OCI-M2 (cell line): ENCODE measurements at regions not wholly inside any gene's neighbourhood (a gene's known extent, or its start where the extent isn't known, plus 50 kb on each side); places are given as distances from the start of the nearest gene placed in this dataset.
"Not testable (repeated sequence)": the region's sequence is repeated elsewhere in the genome, so short reads cannot be mapped to it uniquely, and the experiment has no call there.

Experiments used
- DNase-seq: peaks from one replicate; lab custom pipeline; 2025; ENCODE audit not compliant: unreplicated experiment; lab: John Stamatoyannopoulos, UW

GRCh38 chr13:67977066-67977465, 746.9 kb upstream of the PCDH9 start:
- DNase-seq, result no peak

- DNase-seq, result no peak
Observed at GRCh38 chr13:67971291-67971690, 741.2 kb upstream of the PCDH9 start.

GRCh38 chr13:67967031-67967430, 736.9 kb upstream of the PCDH9 start:
- DNase-seq, result no peak

GRCh38 chr13:67966065-67966464, 735.9 kb upstream of the PCDH9 start:
- no peak for DNase-seq

GRCh38 chr13:67964986-67965385, 734.9 kb upstream of the PCDH9 start:
- no peak for DNase-seq

- DNase-seq, result no peak
Observed at GRCh38 chr13:67964091-67964490, 734.0 kb upstream of the PCDH9 start.

- DNase-seq, result no peak
Observed at GRCh38 chr13:67961331-67961730, 731.2 kb upstream of the PCDH9 start.

GRCh38 chr13:67951431-67951830, 721.3 kb upstream of the PCDH9 start:
- DNase-seq, result no peak

- DNase-seq, result no peak
Observed at GRCh38 chr13:67950603-67951002, 720.5 kb upstream of the PCDH9 start.

- DNase-seq, result no peak
Observed at GRCh38 chr13:67946131-67946530, 716.0 kb upstream of the PCDH9 start.

GRCh38 chr13:67943116-67943515, 713.0 kb upstream of the PCDH9 start:
- no peak for DNase-seq

GRCh38 chr13:67935626-67936025, 705.5 kb upstream of the PCDH9 start:
- no peak for DNase-seq

- DNase-seq, result no peak
Observed at GRCh38 chr13:67934617-67935330, 704.6 kb upstream of the PCDH9 start.

GRCh38 chr13:67932991-67933390, 702.9 kb upstream of the PCDH9 start:
- no peak for DNase-seq

GRCh38 chr13:67917291-67917987, 687.3 kb upstream of the PCDH9 start:
- no peak for DNase-seq

GRCh38 chr13:67916650-67917049, 686.5 kb upstream of the PCDH9 start:
- no peak for DNase-seq

- DNase-seq, result no peak
Observed at GRCh38 chr13:67914535-67914934, 684.4 kb upstream of the PCDH9 start.

- DNase-seq, result not testable (repeated sequence)
Observed at GRCh38 chr13:67902960-67903359, 672.8 kb upstream of the PCDH9 start.

GRCh38 chr13:67880916-67881315, 650.8 kb upstream of the PCDH9 start:
- no peak for DNase-seq

GRCh38 chr13:67878376-67878775, 648.2 kb upstream of the PCDH9 start:
- DNase-seq, result no peak

- DNase-seq, result no peak
Observed at GRCh38 chr13:67877031-67877430, 646.9 kb upstream of the PCDH9 start.

- no peak for DNase-seq
Observed at GRCh38 chr13:67867206-67867605, 637.1 kb upstream of the PCDH9 start.

- no peak for DNase-seq
Observed at GRCh38 chr13:67860315-67860714, 630.2 kb upstream of the PCDH9 start.
